Stomach (tissue), 8 donors: ENCODE measurements at regions not wholly inside any gene's neighbourhood (a gene's known extent, or its start where the extent isn't known, plus 50 kb on each side); places are given as distances from the start of the nearest gene placed in this dataset.

Experiments used
- DNase-seq, 2 donors: peaks; one replicate each; pipeline versions ENCODE4 v3.0.0 to v3.0.0-alpha.2; 2013 to 2019
- H3K27ac ChIP-seq, 5 donors: fragments of 200-600 bp in 4 of 5; sonication (generic) in 4 of 5; one replicate each; pipeline ENCODE4 v1.5.1; 2013 to 2019; ENCODE audit warnings: mild to moderate bottlenecking in 1 of 5, moderate library complexity in 1 of 5
- H3K27me3 ChIP-seq, 3 donors: fragments of 200-600 bp; sonication (generic); one replicate each; pipeline ENCODE4 v1.5.1; 2017 to 2019; ENCODE audit warnings: mixed run types in 1 of 3
- H3K36me3 ChIP-seq, 4 donors: fragments of 200-600 bp; sonication (generic); 1 replicate in 3 of 4; 2 replicates in 1 of 4; pipeline ENCODE4 v1.5.1; 2016 to 2019
- H3K4me1 ChIP-seq, 4 donors: fragments of 200-600 bp; sonication (generic); one replicate each; pipeline ENCODE4 v1.5.1; 2016 to 2019
- H3K4me3 ChIP-seq, 4 donors: fragments of 200-600 bp; sonication (generic) in 3 of 4; one replicate each; pipeline ENCODE4 v1.5.1; 2016 to 2019; ENCODE audit warnings: mild to moderate bottlenecking in 1 of 4
- H3K9me3 ChIP-seq, 4 donors: fragments of 200-600 bp; sonication (generic); one replicate each; pipeline ENCODE4 v1.5.1; 2016 to 2019
- EP300 ChIP-seq: sonication (generic); formaldehyde crosslinking; IDR thresholded peaks from one replicate; pipeline ENCODE4 v1.6.1; 2017; ENCODE audit warnings: antibody characterized with exemption
- POLR2A ChIP-seq, 4 donors: fragments of 450-650 bp; IDR thresholded peaks; one replicate each; pipeline ENCODE4 v1.6.1; 2016; ENCODE audit warnings: antibody characterized with exemption in 4 of 4, control low read depth in 2 of 4, mild to moderate bottlenecking in 1 of 4, moderate library complexity in 1 of 4
- POLR2AphosphoS5 ChIP-seq, 3 donors: sonication (generic); formaldehyde crosslinking; IDR thresholded peaks; one replicate each; pipeline ENCODE4 v1.6.1; 2016; ENCODE audit warnings: antibody characterized with exemption in 3 of 3
- WGBS, 5 donors: extraction: QIAGEN DNeasy Blood & Tissue Kit in 3 of 5; methylation state at CpG; one replicate each; pipeline versions ENCODE4 v1.1.5 to v1.1.7; 2013 to 2018; 5-methylcytosine and 5-hydroxymethylcytosine counted together
- intact Hi-C: fragments of 100-400 bp; cut with DNase I; formaldehyde crosslinking; loops from one replicate; pipeline ENCODE4 v1.15.1; 2023; ENCODE audit warnings: low total_unique reads
- TF ChIP-seq, protein P1 (sequence below), 7 experiments: fragments of 450-650 bp in 4 of 7; fragments of 200-600 bp in 3 of 7; sonication (generic) in 3 of 7; IDR thresholded peaks; one replicate each; pipeline ENCODE4 v1.5.1; 2016 to 2019; ENCODE audit warnings: antibody characterized with exemption in 7 of 7, control low read depth in 2 of 7, mild to moderate bottlenecking in 1 of 7
- donor health status: healthy with polysubstance abuse.
- donor health status: Bipolar disorder and iron deficiency.
- donor health status: healthy.

DNA sequence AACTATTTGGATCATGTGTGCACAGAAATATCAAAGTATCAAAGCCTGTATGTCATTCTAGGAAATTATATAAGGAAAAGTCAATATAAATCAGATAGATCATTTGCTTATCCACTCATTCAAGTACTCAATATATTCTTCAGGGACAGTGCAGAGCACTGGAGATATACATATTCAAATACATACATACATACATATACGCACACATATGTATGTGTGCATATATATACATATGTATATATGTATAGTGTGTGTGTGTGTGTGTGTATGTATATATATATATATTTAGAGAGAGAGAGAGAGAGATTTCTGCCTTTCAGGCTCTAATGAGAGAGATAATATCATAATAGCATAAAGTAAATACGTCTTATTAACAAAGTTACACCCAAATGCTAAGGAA lies 169.2 kb downstream of the PMP22 start:
- H3K36me3 ChIP-seq: no peaks in the 10 kb centered on the region
- no peak for DNase-seq
- TF ChIP-seq POLR2AphosphoS5 (IDR thresholded peaks at IDR 0.05) (no peak), POLR2A (IDR thresholded peaks at IDR 0.05) (no peak), EP300 (no peak)
- TF ChIP-seq, protein P1, sequence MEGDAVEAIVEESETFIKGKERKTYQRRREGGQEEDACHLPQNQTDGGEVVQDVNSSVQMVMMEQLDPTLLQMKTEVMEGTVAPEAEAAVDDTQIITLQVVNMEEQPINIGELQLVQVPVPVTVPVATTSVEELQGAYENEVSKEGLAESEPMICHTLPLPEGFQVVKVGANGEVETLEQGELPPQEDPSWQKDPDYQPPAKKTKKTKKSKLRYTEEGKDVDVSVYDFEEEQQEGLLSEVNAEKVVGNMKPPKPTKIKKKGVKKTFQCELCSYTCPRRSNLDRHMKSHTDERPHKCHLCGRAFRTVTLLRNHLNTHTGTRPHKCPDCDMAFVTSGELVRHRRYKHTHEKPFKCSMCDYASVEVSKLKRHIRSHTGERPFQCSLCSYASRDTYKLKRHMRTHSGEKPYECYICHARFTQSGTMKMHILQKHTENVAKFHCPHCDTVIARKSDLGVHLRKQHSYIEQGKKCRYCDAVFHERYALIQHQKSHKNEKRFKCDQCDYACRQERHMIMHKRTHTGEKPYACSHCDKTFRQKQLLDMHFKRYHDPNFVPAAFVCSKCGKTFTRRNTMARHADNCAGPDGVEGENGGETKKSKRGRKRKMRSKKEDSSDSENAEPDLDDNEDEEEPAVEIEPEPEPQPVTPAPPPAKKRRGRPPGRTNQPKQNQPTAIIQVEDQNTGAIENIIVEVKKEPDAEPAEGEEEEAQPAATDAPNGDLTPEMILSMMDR (IDR thresholded peaks at IDR 0.05): no peak
- no peak overlapping the region for H3K4me3 ChIP-seq
- H3K4me1 ChIP-seq: no peaks in the 10 kb centered on the region
- H3K27me3 ChIP-seq: no peaks in the 10 kb centered on the region
- H3K9me3 ChIP-seq: no peaks in the 10 kb centered on the region
- 78 to 94% (median 83%) methylated on average over 2 of the region's 2 CpGs for WGBS, 5 donors
- H3K27ac ChIP-seq: no peak overlapping the region
- intact Hi-C loops: no loop called here

DNA sequence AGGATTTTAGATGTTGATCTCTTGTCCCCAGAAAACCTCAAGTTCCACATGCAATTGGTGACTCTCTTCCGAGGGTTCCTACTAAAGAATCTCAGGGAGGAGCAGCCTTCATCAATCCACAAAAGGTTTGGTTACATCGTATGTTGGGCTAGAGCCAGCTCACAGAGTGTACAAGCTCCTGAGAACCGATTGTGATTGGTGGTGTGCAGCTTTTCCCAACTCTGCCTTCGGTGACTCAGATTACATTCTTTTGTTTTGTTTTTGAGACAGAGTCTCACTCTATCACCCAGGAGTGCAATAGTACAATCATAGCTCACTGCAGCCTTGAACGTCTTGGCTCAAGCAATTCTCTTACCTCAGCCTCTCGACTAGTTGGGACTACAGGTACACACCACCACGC lies 172.4 kb downstream of the PMP22 start:
- DNase-seq: no peak
- intact Hi-C loops: no loop called here
- WGBS, 5 donors: 46 to 57% (median 48%) methylated on average over 7 of the region's 7 CpGs
- no peak overlapping the region for H3K27ac ChIP-seq
- H3K9me3 ChIP-seq: no peaks in the 10 kb centered on the region
- no peaks in the 10 kb centered on the region for H3K36me3 ChIP-seq
- H3K4me1 ChIP-seq: no peaks in the 10 kb centered on the region
- no peaks in the 10 kb centered on the region for H3K27me3 ChIP-seq
- H3K4me3 ChIP-seq: no peak overlapping the region
- TF ChIP-seq POLR2A (IDR thresholded peaks at IDR 0.05) (no peak), EP300 (no peak), POLR2AphosphoS5 (IDR thresholded peaks at IDR 0.05) (no peak)
- TF ChIP-seq, protein P1 (IDR thresholded peaks at IDR 0.05): no peak

DNA sequence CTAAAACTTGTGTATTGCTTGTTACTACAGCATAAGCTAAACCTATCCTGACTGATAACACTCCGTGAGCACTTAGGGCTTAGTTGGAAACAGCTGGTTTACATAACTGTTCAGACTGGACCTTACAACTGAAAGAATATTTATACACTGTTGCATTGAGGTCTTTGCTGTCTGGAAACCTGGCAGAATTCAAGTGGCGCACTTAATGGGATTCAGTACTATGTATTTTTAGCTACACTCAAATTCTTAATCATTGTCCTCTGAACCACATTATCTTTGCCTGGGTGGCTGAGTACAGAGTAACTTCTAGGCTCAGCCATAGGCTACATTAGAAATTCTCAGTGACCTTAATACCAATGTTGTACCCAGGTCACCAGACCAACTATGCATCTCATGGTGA lies 172.9 kb downstream of the PMP22 start:
- H3K27ac ChIP-seq: no peak overlapping the region
- WGBS, 5 donors: 53 to 78% (median 72%) methylated on average over 2 of the region's 2 CpGs
- intact Hi-C loops: no loop called here

DNA sequence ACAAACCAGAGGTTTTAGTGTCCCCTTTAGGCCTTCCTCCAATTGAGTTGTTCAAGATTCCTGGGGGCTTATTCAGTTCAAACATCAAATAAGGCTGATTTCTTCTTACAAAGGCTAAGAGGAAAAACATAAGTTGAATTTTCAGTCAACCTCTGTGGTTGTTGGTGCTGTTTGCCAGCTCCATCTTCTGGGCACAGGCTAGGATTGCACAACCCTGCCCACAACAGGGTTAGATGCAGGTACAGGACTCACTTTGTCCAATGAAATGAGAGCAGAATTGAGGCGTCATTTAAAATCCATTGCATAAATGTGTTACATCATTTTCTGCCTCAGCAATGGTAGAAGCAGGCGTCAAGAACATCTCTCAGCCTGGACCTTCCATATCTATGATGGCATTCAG lies 173.3 kb downstream of the PMP22 start:
- no peaks in the 10 kb centered on the region for H3K4me1 ChIP-seq
- 78 to 89% (median 79%) methylated on average over 2 of the region's 2 CpGs for whole genome bisulfite sequencing, 5 donors

More for the DNA sequence above, 172.9 kb downstream of the PMP22 start:
- TF ChIP-seq POLR2A (IDR thresholded peaks at IDR 0.05) (no peak), EP300 (no peak)
- TF ChIP-seq, protein P1 (IDR thresholded peaks at IDR 0.05): no peak
- Histone ChIP-seq H3K4me1 (no peaks in the 10 kb centered on the region), H3K27me3 (no peaks in the 10 kb centered on the region), H3K9me3 (no peaks in the 10 kb centered on the region), H3K4me3 (no peak overlapping the region), H3K36me3 (no peaks in the 10 kb centered on the region)
- no peak for DNase-seq

More for the DNA sequence above, 173.3 kb downstream of the PMP22 start:
- TF ChIP-seq POLR2A (IDR thresholded peaks at IDR 0.05) (no peak), POLR2AphosphoS5 (IDR thresholded peaks at IDR 0.05) (no peak), EP300 (no peak)
- TF ChIP-seq, protein P1 (IDR thresholded peaks at IDR 0.05): no peak
- H3K9me3 ChIP-seq: no peaks in the 10 kb centered on the region
- intact Hi-C loops: no loop called here
- H3K27ac ChIP-seq: no peak overlapping the region
- DNase-seq: no peak
- no peak overlapping the region for H3K4me3 ChIP-seq
- H3K27me3 ChIP-seq: no peaks in the 10 kb centered on the region
- no peaks in the 10 kb centered on the region for H3K36me3 ChIP-seq
